Large intestine (tissue), 3 donors: ENCODE measurements at regions not wholly inside any gene's neighbourhood (a gene's known extent, or its start where the extent isn't known, plus 50 kb on each side); places are given as distances from the start of the nearest gene placed in this dataset.

Experiments
- DNase-seq, 2 donors: peaks; one replicate each; pipeline versions ENCODE4 v3.0.0 to v3.0.0-alpha.2; 2013
- H3K27ac ChIP-seq: one replicate; pipeline ENCODE4 v1.5.1; 2013; ENCODE audit warnings: low read length
- H3K27me3 ChIP-seq: 2 replicates; pipeline ENCODE4 v1.6.1; 2013; ENCODE audit warnings: low read length; ENCODE audit not compliant: control insufficient read depth, insufficient read depth
- H3K36me3 ChIP-seq: 2 replicates; pipeline ENCODE4 v1.6.1; 2013; ENCODE audit warnings: low read length; ENCODE audit not compliant: control insufficient read depth, insufficient read depth
- H3K4me1 ChIP-seq: one replicate; pipeline ENCODE4 v1.6.1; 2013; ENCODE audit warnings: low read length; ENCODE audit not compliant: control insufficient read depth, insufficient read depth
- H3K4me3 ChIP-seq: one replicate; pipeline ENCODE4 v1.5.1; 2013; ENCODE audit warnings: low read length
- H3K9me3 ChIP-seq: one replicate; pipeline ENCODE4 v1.6.1; 2013; ENCODE audit warnings: mild to moderate bottlenecking, low read depth, low read length, moderate library complexity; ENCODE audit not compliant: control insufficient read depth
- WGBS: methylation state at CpG from one replicate; pipeline ENCODE4 v1.1.5; 2013; ENCODE audit warnings: low lambda C conversion rate; ENCODE audit not compliant: insufficient coverage; 5-methylcytosine and 5-hydroxymethylcytosine counted together

- no peak overlapping the region for H3K27ac ChIP-seq
- no peak for DNase-seq
- H3K36me3 ChIP-seq, result no peaks in the 10 kb centered on the region
- WGBS, result 60% methylated on average over 2 of the region's 2 CpGs
- H3K4me1 ChIP-seq, result no peaks in the 10 kb centered on the region
- H3K4me3 ChIP-seq, result no peak overlapping the region
- H3K9me3 ChIP-seq, result no peaks in the 10 kb centered on the region
- H3K27me3 ChIP-seq, result no peaks in the 10 kb centered on the region
Measured at GRCh38 chr6:17226786-17227233, 54.4 kb upstream of the RBM24 start.

GRCh38 chr6:17227403-17227802, 53.8 kb upstream of the RBM24 start:
- H3K4me3 ChIP-seq, result no peak overlapping the region
- H3K27ac ChIP-seq, result no peak overlapping the region
- 83% methylated on average over 1 of the region's 4 CpGs for WGBS
- DNase-seq, result no peak
- no peaks in the 10 kb centered on the region for H3K9me3 ChIP-seq
- H3K4me1 ChIP-seq, result no peaks in the 10 kb centered on the region
- no peaks in the 10 kb centered on the region for H3K27me3 ChIP-seq
- no peaks in the 10 kb centered on the region for H3K36me3 ChIP-seq
